ENCODE measurements at regions not wholly inside any gene's neighbourhood (a gene's known extent, or its start where the extent isn't known, plus 50 kb on each side); places are given as distances from the start of the nearest gene placed in this dataset.
"Not testable (repeated sequence)": the region's sequence is repeated elsewhere in the genome, so short reads cannot be mapped to it uniquely, and the experiment has no call there.

- TF ChIP-seq CTCF, POLR2AphosphoS5, EP300 (IDR thresholded peaks at IDR 0.05): not testable (repeated sequence)
Observed at GRCh38 chr3:195664131-195664530, 56.6 kb upstream of the MUC20 start.

Data from stomach (tissue), 4 donors.